ENCODE measurements at regions not wholly inside any gene's neighbourhood (a gene's known extent, or its start where the extent isn't known, plus 50 kb on each side); places are given as distances from the start of the nearest gene placed in this dataset.

- ATAC-seq (ENCODE audit: insufficient number of reproducible peaks, low FRiP score, low read depth) (no peak), DNase-seq (ENCODE audit: low spot score) (no peak)
- H3K4me3 ChIP-seq = no peak overlapping the region
- H3K9me3 ChIP-seq = no peaks in the 10 kb centered on the region
- no peaks in the 10 kb centered on the region for H3K36me3 ChIP-seq
- TF ChIP-seq CTCF (IDR thresholded peaks at IDR 0.05) = no peak
- no peak overlapping the region for H3K27ac ChIP-seq
- H3K4me1 ChIP-seq (ENCODE audit: control insufficient read depth in 1 of 2, low read depth in 2 of 2) = no peaks in the 10 kb centered on the region
- H3K27me3 ChIP-seq (replicated peaks; ENCODE audit: insufficient read depth) = no peaks in the 10 kb centered on the region
Measured at GRCh38 chr9:103243553-103243952, 248.4 kb downstream of the CYLC2 start.

- no peaks in the 10 kb centered on the region for H3K27me3 ChIP-seq (replicated peaks; ENCODE audit: insufficient read depth)
- no peak for DNase-seq (ENCODE audit: low spot score)
- ATAC-seq (ENCODE audit: insufficient number of reproducible peaks, low FRiP score, low read depth) = no peak
Measured at GRCh38 chr9:103245369-103245768, 250.2 kb downstream of the CYLC2 start.

DNA sequence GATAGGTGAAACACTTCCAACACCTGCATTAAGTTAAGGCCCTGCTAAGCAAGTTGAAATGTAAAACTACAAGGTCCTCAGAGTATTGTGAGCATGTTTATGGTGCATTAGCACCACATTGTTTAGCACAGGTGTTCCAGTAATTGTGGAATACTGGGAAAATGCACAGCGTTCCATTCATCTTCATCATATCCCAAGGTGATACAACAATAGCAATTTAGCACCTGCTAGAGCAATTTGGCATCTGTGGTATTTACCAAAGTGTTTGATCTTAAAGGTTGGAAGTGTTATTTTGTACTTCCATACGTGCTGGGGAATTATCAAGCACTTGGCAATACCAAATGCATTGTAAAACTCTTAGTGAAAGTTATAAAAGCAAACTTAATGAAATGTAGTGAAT, 266.8 kb downstream of the CYLC2 start:
- H3K4me3 ChIP-seq = no peak overlapping the region
- no peaks in the 10 kb centered on the region for H3K36me3 ChIP-seq
- H3K4me1 ChIP-seq (ENCODE audit: control insufficient read depth in 1 of 2, low read depth in 2 of 2) = no peaks in the 10 kb centered on the region
- H3K27ac ChIP-seq = no peak overlapping the region
- no peaks in the 10 kb centered on the region for H3K27me3 ChIP-seq (replicated peaks; ENCODE audit: insufficient read depth)
- no peaks in the 10 kb centered on the region for H3K9me3 ChIP-seq
- DNase-seq (ENCODE audit: low spot score) = no peak
- no peak for ATAC-seq (ENCODE audit: insufficient number of reproducible peaks, low FRiP score, low read depth)
- TF ChIP-seq CTCF (IDR thresholded peaks at IDR 0.05) = no peak

More at GRCh38 chr9:103245369-103245768, 250.2 kb downstream of the CYLC2 start:
- no peak overlapping the region for H3K4me3 ChIP-seq
- H3K27ac ChIP-seq = no peak overlapping the region
- no peaks in the 10 kb centered on the region for H3K4me1 ChIP-seq (ENCODE audit: control insufficient read depth in 1 of 2, low read depth in 2 of 2)
- H3K36me3 ChIP-seq = no peaks in the 10 kb centered on the region
- no peak for TF ChIP-seq CTCF (IDR thresholded peaks at IDR 0.05)
- no peaks in the 10 kb centered on the region for H3K9me3 ChIP-seq

DNA sequence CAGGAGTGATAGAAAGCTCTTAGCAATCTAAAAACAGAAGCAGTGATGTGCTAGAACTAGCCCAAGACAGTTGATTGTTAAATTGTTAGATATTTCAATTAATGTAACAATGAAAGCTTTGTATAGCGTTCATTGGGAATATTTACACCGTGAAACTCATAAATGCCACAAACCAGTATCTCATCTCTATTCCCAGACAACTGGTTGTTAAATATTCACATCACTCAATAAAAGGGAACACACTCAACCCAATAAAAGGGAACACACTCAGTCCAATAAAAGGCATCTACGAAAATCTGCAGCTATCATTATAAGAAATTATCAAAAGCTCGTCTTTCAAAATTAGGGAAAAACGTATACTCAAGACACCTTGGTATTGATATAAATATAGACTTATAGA, 270.9 kb downstream of the CYLC2 start:
- Histone ChIP-seq H3K4me1 (ENCODE audit: control insufficient read depth in 1 of 2, low read depth in 2 of 2) (no peaks in the 10 kb centered on the region), H3K9me3 (no peaks in the 10 kb centered on the region), H3K27ac (no peak overlapping the region), H3K4me3 (no peak overlapping the region), H3K36me3 (no peaks in the 10 kb centered on the region), H3K27me3 (replicated peaks; ENCODE audit: insufficient read depth) (no peaks in the 10 kb centered on the region)
- ATAC-seq (ENCODE audit: insufficient number of reproducible peaks, low FRiP score, low read depth) = no peak
- no peak for DNase-seq (ENCODE audit: low spot score)
- no peak for TF ChIP-seq CTCF (IDR thresholded peaks at IDR 0.05)

- Histone ChIP-seq H3K9me3 (no peaks in the 10 kb centered on the region), H3K4me3 (no peak overlapping the region), H3K4me1 (ENCODE audit: control insufficient read depth in 1 of 2, low read depth in 2 of 2) (no peaks in the 10 kb centered on the region), H3K36me3 (no peaks in the 10 kb centered on the region), H3K27ac (no peak overlapping the region), H3K27me3 (replicated peaks; ENCODE audit: insufficient read depth) (no peaks in the 10 kb centered on the region)
- ATAC-seq (ENCODE audit: insufficient number of reproducible peaks, low FRiP score, low read depth) (no peak), DNase-seq (ENCODE audit: low spot score) (no peak)
- no peak for TF ChIP-seq CTCF (IDR thresholded peaks at IDR 0.05)
Measured at GRCh38 chr9:103277240-103277639, 282.1 kb downstream of the CYLC2 start.

Measured in thoracic aorta (tissue), 2 donors.